ENCODE measurements at regions not wholly inside any gene's neighbourhood (a gene's known extent, or its start where the extent isn't known, plus 50 kb on each side); places are given as distances from the start of the nearest gene placed in this dataset.

- Histone ChIP-seq H3K4me1 (ENCODE audit: control insufficient read depth, extremely low read depth, insufficient read depth, low read length) (peaks cover 4% of the 10 kb centered on the region), H3K27ac (ENCODE audit: insufficient read depth, low read depth, low read length) (no peak overlapping the region), H3K9me1 (replicated peaks; ENCODE audit: control insufficient read depth, extremely low read depth, insufficient read depth, low read length) (no peaks in the 10 kb centered on the region), H4K20me1 (replicated peaks; ENCODE audit: control insufficient read depth, extremely low read depth, insufficient read depth, low read length) (no peaks in the 10 kb centered on the region), H3K9me3 (replicated peaks; ENCODE audit: control insufficient read depth, insufficient read depth, low read length) (no peaks in the 10 kb centered on the region), H3K4me2 (ENCODE audit: insufficient read depth, low read length) (no peak overlapping the region), H3K36me3 (ENCODE audit: control insufficient read depth in 2 of 2, extremely low read depth in 1 of 2, insufficient read depth in 2 of 2, low read length in 2 of 2) (no peaks in the 10 kb centered on the region), H3K4me3 (replicated peaks in 1 of 3; ENCODE audit: insufficient read depth in 1 of 3, low read depth in 1 of 3, low read length in 3 of 3) (no peak overlapping the region), H3K79me2 (ENCODE audit: control insufficient read depth, insufficient read depth, low read length) (no peaks in the 10 kb centered on the region), H2AFZ (ENCODE audit: low read depth, low read length) (no peak overlapping the region), H3K27me3 (ENCODE audit: control insufficient read depth in 2 of 2, insufficient read depth in 2 of 2, low read length in 2 of 2) (no peaks in the 10 kb centered on the region), H3K9ac (replicated peaks; ENCODE audit: extremely low read depth, insufficient read depth, low read length) (no peak overlapping the region)
- FAIRE-seq = no peak
- DNase-seq (ENCODE audit: low read depth, low spot score) = no peak
- TF ChIP-seq GATA2 (IDR thresholded peaks at IDR 0.05; ENCODE audit: insufficient read depth, insufficient read length, low read depth, low read length) = no peak
- no peak for TF ChIP-seq FOS (IDR thresholded peaks at IDR 0.05; ENCODE audit: borderline replicate concordance, insufficient read depth, low read length)
- no peak for TF ChIP-seq MYC (IDR thresholded peaks at IDR 0.05; ENCODE audit: low read depth, low read length)
- no peak for TF ChIP-seq POLR2A (IDR thresholded peaks at IDR 0.05; ENCODE audit: low read depth, low read length)
- no peak for TF ChIP-seq CTCF (IDR thresholded peaks at IDR 0.05; ENCODE audit: extremely low read depth in 1 of 2, insufficient read depth in 1 of 2, low read depth in 1 of 2, low read length in 2 of 2)
- TF ChIP-seq EZH2 (IDR thresholded peaks at IDR 0.05; ENCODE audit: borderline replicate concordance, low read depth, low read length, severe bottlenecking) = no peak
- ChIA-PET CTCF (no interaction called here), POLR2A (no interaction called here)
- intact Hi-C loops (cut with micrococcal nuclease) (no loop called here), dilution Hi-C loops (cut with MboI; ENCODE audit: extremely low pct_ligation_motif_present, low sequenced_read_pairs) (no loop called here)
- no TSS peak for BruUV-seq (replicated peaks)
Measured at GRCh38 chr13:80574113-80574850, 233.4 kb upstream of the SPRY2 start.

Measured in endothelial cell of umbilical vein (primary cell).